Uterus (tissue), 2 donors: ENCODE measurements at regions not wholly inside any gene's neighbourhood (a gene's known extent, or its start where the extent isn't known, plus 50 kb on each side); places are given as distances from the start of the nearest gene placed in this dataset.

ENCODE experiments used
- CTCF ChIP-seq, 4 experiments: fragments of 200-600 bp in 2 of 4; fragments of 450-650 bp in 2 of 4; sonication (generic) in 2 of 4; IDR thresholded peaks; one replicate each; pipeline ENCODE4 v1.5.1; 2016 to 2019; ENCODE audit warnings: antibody characterized with exemption in 4 of 4, mild to moderate bottlenecking in 2 of 4, moderate library complexity in 1 of 4
- POLR2A ChIP-seq, 2 donors: fragments of 450-650 bp; IDR thresholded peaks; one replicate each; pipeline ENCODE4 v1.6.1; 2016; ENCODE audit warnings: antibody characterized with exemption in 2 of 2, mild to moderate bottlenecking in 1 of 2, moderate library complexity in 1 of 2

- TF ChIP-seq CTCF (IDR thresholded peaks at IDR 0.05) (no peak), POLR2A (IDR thresholded peaks at IDR 0.05) (no peak)
These were observed 53.4 kb upstream of the PTGFR start for GRCh38 chr1:78437396-78437795.
